GM23338 (cell line): ENCODE measurements at regions not wholly inside any gene's neighbourhood (a gene's known extent, or its start where the extent isn't known, plus 50 kb on each side); places are given as distances from the start of the nearest gene placed in this dataset.

Experiments
- CREB1 ChIP-seq: fragments of 250-450 bp; sonication (Bioruptor Pico); IDR thresholded peaks from 2 replicates; pipeline ENCODE4 v1.5.0; 2020; ENCODE audit warnings: low read depth, mild to moderate bottlenecking, moderate library complexity
- JUNB ChIP-seq: IDR thresholded peaks from one replicate; pipeline ENCODE4 v1.6.1; 2016; ENCODE audit warnings: antibody characterized with exemption; ENCODE audit not compliant: unreplicated experiment
- POLR2AphosphoS5 ChIP-seq: IDR thresholded peaks from 2 replicates; pipeline ENCODE4 v1.6.1; 2016; ENCODE audit warnings: antibody characterized with exemption, low read depth

- no peak for TF ChIP-seq POLR2AphosphoS5
- TF ChIP-seq CREB1, result no peak
- TF ChIP-seq JUNB, result no peak
These were observed 475.6 kb downstream of the DMRTA1 start for GRCh38 chr9:22922222-22922621.
